Ishikawa (cell line): ENCODE measurements at regions not wholly inside any gene's neighbourhood (a gene's known extent, or its start where the extent isn't known, plus 50 kb on each side); places are given as distances from the start of the nearest gene placed in this dataset.

Experiments used
- CREB1 ChIP-seq: IDR thresholded peaks from 2 replicates; pipeline ENCODE4 v1.6.1; 2012; ENCODE audit warnings: low read depth
- YY1 ChIP-seq: IDR thresholded peaks from 2 replicates; pipeline ENCODE4 v1.6.1; 2012; ENCODE audit warnings: low read depth

- TF ChIP-seq YY1: no peak
- TF ChIP-seq CREB1: no peak
Measured at GRCh38 chr6:92047152-92047850, 1372.1 kb downstream of the EPHA7 start.
